ENCODE measurements at regions not wholly inside any gene's neighbourhood (a gene's known extent, or its start where the extent isn't known, plus 50 kb on each side); places are given as distances from the start of the nearest gene placed in this dataset.

GRCh38 chr11:26096451-26096850 is 235.5 kb upstream of the ANO3 start:
- DNase-seq (ENCODE audit: low read depth), result no peak
- in situ Hi-C loops (cut with HindIII; ENCODE audit: low sequenced_read_pairs), result no loop called here
- TF ChIP-seq, protein P1, sequence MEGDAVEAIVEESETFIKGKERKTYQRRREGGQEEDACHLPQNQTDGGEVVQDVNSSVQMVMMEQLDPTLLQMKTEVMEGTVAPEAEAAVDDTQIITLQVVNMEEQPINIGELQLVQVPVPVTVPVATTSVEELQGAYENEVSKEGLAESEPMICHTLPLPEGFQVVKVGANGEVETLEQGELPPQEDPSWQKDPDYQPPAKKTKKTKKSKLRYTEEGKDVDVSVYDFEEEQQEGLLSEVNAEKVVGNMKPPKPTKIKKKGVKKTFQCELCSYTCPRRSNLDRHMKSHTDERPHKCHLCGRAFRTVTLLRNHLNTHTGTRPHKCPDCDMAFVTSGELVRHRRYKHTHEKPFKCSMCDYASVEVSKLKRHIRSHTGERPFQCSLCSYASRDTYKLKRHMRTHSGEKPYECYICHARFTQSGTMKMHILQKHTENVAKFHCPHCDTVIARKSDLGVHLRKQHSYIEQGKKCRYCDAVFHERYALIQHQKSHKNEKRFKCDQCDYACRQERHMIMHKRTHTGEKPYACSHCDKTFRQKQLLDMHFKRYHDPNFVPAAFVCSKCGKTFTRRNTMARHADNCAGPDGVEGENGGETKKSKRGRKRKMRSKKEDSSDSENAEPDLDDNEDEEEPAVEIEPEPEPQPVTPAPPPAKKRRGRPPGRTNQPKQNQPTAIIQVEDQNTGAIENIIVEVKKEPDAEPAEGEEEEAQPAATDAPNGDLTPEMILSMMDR (IDR thresholded peaks at IDR 0.05; ENCODE audit: low read depth, low read length, missing control alignments), result no peak
- H3K4me3 ChIP-seq (ENCODE audit: low read depth, low read length), result no peak overlapping the region

- in situ Hi-C loops (cut with HindIII; ENCODE audit: low sequenced_read_pairs), result no loop called here
- DNase-seq (ENCODE audit: low read depth), result no peak
- H3K4me3 ChIP-seq (ENCODE audit: low read depth, low read length), result no peak overlapping the region
- TF ChIP-seq, protein P1 (IDR thresholded peaks at IDR 0.05; ENCODE audit: low read depth, low read length, missing control alignments), result no peak
Measured at GRCh38 chr11:26102325-26102724, 229.6 kb upstream of the ANO3 start.

GRCh38 chr11:26105762-26106423 is 226.0 kb upstream of the ANO3 start:
- TF ChIP-seq, protein P1 (IDR thresholded peaks at IDR 0.05; ENCODE audit: low read depth, low read length, missing control alignments), result no peak
- DNase-seq (ENCODE audit: low read depth), result no peak
- no peak overlapping the region for H3K4me3 ChIP-seq (ENCODE audit: low read depth, low read length)
- in situ Hi-C loops (cut with HindIII; ENCODE audit: low sequenced_read_pairs), result no loop called here

DNA sequence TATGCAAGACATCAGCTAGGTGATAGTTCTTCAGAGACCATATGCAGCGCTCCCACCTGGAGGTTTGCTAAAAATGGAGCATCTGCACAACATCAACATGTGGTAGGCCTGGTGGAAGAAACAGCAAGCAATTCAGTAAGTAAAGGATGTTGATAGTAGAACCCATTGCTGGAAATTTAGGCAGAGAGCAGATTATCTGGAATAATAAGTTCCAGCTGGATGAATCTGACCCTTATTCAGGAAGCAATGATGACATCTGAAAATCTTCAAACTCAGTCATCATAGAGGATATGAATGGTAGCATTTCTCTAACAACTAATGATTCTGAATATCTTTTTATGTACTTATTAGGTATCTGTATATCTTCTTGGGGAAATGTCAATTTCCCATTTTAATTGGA is 225.2 kb upstream of the ANO3 start:
- H3K4me3 ChIP-seq (ENCODE audit: low read depth, low read length), result no peak overlapping the region
- TF ChIP-seq, protein P1 (IDR thresholded peaks at IDR 0.05; ENCODE audit: low read depth, low read length, missing control alignments), result no peak
- in situ Hi-C loops (cut with HindIII; ENCODE audit: low sequenced_read_pairs), result no loop called here
- DNase-seq (ENCODE audit: low read depth), result no peak

DNA sequence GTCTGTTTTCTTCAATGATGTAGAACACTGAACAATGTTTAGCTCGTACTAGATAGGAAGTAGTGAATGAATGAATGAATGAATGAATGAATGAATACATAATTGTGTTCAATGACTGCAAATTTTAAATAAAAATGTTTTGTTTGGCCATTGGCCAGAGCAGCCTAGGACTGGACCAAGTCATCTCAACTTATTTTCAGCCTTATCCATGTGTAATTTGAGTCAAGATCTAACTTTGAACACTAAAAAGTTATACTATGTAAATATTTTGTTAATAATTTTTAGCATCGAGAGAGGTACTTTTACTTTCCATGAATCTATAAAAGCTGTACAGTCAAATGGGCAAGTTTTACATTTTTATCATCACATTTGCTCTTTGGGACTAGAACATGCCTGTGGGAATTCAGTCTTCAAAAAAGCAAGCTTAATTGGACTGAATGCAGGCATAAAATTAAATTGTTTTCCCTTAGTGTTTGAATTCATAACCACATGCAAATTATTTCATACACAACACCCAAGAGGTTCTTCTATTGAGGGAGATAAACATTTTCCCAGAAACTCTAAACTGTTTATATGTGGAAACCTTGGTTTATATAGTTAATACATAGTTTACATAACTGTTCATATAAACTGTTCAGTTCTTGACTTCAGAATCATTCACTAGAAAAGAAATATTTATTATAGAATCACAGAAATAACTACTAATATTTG is 222.1 kb upstream of the ANO3 start:
- H3K4me3 ChIP-seq (ENCODE audit: low read depth, low read length), result no peak overlapping the region
- no peak for DNase-seq (ENCODE audit: low read depth)
- TF ChIP-seq, protein P1 (IDR thresholded peaks at IDR 0.05; ENCODE audit: low read depth, low read length, missing control alignments), result no peak
- in situ Hi-C loops (cut with HindIII; ENCODE audit: low sequenced_read_pairs), result no loop called here

DNA sequence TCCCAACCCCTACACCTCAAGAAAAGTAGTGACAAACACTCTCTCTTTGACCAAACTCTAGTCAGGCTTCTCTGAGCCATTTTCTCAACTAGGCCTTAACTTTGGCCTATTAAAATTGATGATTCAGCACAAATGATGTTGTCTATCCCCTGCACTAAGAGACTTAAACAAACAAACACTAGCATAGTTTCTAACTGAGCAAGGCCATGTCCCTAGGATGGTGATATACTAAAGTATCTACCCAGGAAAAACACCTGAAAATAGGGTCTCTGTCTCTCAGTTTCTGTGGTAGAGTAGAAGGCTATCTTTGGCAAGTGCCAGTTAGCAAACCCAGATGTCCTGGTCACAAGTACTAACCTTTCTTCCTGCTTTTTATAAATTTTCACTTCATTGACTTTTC is 219.7 kb upstream of the ANO3 start:
- in situ Hi-C loops (cut with HindIII; ENCODE audit: low sequenced_read_pairs), result no loop called here
- TF ChIP-seq, protein P1 (IDR thresholded peaks at IDR 0.05; ENCODE audit: low read depth, low read length, missing control alignments), result no peak
- H3K4me3 ChIP-seq (ENCODE audit: low read depth, low read length), result no peak overlapping the region
- no peak for DNase-seq (ENCODE audit: low read depth)
